ENCODE measurements at regions not wholly inside any gene's neighbourhood (a gene's known extent, or its start where the extent isn't known, plus 50 kb on each side); places are given as distances from the start of the nearest gene placed in this dataset.

DNA sequence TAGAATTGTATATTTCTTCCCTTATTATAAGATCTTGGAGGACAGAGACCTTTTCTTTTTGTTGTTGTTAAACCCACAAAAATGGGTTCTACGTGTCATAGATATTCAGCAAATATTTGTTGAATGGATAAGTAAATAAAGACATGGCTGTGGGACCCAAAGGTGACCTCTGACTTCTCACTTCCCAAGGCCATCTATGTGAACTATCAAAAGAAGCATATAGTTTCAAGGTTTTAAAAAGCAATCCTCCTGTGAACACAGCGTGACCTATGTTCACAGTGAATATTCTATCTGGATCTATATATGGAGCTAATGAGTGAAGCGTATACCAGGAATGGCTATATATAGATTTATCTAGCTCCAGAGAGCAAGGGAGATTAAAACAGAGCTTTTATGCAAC, 312.8 kb upstream of the C11orf87 start:
- Histone ChIP-seq H3K36me3 (no peaks in the 10 kb centered on the region), H3K27me3 (no peaks in the 10 kb centered on the region), H3K4me3 (no peak overlapping the region), H3K27ac (no peak overlapping the region), H3K4me1 (no peaks in the 10 kb centered on the region), H3K9me3 (no peaks in the 10 kb centered on the region)
- no peak for DNase-seq
- intact Hi-C loops (cut with DNase I; ENCODE audit: low total_unique reads): no loop called here
- in situ Hi-C loops (cut with MboI; ENCODE audit: low pct_ligation_motif_present in 1 of 4, low pct_unique_long_range_greater_than_20kb in 1 of 4, low sequenced_read_pairs in 3 of 4): no loop called here
- 50 to 53% methylated on average over 3 of the region's 3 CpGs for WGBS, 2 donors (ENCODE audit: low coverage in 1 of 2)
- TF ChIP-seq POLR2A (IDR thresholded peaks at IDR 0.05): no peak
- no peak for TF ChIP-seq EP300 (IDR thresholded peaks at IDR 0.05; ENCODE audit: low read depth)
- TF ChIP-seq, protein P1, sequence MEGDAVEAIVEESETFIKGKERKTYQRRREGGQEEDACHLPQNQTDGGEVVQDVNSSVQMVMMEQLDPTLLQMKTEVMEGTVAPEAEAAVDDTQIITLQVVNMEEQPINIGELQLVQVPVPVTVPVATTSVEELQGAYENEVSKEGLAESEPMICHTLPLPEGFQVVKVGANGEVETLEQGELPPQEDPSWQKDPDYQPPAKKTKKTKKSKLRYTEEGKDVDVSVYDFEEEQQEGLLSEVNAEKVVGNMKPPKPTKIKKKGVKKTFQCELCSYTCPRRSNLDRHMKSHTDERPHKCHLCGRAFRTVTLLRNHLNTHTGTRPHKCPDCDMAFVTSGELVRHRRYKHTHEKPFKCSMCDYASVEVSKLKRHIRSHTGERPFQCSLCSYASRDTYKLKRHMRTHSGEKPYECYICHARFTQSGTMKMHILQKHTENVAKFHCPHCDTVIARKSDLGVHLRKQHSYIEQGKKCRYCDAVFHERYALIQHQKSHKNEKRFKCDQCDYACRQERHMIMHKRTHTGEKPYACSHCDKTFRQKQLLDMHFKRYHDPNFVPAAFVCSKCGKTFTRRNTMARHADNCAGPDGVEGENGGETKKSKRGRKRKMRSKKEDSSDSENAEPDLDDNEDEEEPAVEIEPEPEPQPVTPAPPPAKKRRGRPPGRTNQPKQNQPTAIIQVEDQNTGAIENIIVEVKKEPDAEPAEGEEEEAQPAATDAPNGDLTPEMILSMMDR (IDR thresholded peaks at IDR 0.05): no peak
- TF ChIP-seq POLR2AphosphoS5 (IDR thresholded peaks at IDR 0.05): no peak

DNA sequence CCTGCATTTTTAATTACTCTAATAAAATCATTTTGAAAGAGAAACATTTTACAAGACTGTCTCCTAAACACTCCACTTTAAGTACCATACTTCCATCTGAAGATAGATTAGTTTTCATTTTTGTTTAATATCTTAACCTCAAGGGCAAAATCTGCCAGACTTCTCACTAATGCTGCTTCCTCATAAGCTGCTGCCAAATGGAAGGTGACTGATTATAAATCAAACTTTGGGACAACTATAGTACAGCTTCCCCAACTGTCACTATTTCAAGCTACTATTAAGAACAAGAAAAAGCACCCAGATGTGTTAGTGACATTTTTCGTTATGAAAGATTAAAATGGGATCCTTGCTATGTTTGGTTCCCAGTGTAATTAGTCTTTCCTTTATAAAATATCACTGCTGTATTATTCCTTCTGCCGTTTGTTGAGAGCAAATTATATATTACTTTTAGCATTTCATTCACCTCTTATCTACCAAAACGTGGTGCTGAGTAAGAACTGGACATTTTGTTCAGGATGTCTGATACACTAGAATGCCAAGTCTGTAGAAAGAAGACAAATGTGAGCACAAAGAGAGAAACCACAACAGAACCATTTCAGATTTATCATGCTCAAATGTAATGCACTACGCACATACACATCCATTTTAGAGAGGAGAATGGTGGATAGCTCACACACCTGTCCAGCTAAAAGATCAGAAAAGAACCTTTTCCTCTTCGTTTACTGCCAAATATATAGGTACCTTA, 312.2 kb upstream of the C11orf87 start:
- Histone ChIP-seq H3K27ac (no peak overlapping the region), H3K4me1 (no peaks in the 10 kb centered on the region), H3K4me3 (no peak overlapping the region), H3K27me3 (no peaks in the 10 kb centered on the region), H3K9me3 (no peaks in the 10 kb centered on the region), H3K36me3 (no peaks in the 10 kb centered on the region)
- intact Hi-C loops (cut with DNase I; ENCODE audit: low total_unique reads): no loop called here
- WGBS, 2 donors (ENCODE audit: low coverage in 1 of 2): 42 to 53% methylated on average over 5 of the region's 5 CpGs
- DNase-seq: no peak
- TF ChIP-seq POLR2A (IDR thresholded peaks at IDR 0.05) (no peak), POLR2AphosphoS5 (IDR thresholded peaks at IDR 0.05) (no peak), EP300 (IDR thresholded peaks at IDR 0.05; ENCODE audit: low read depth) (no peak)
- TF ChIP-seq, protein P1 (IDR thresholded peaks at IDR 0.05): no peak
- in situ Hi-C loops (cut with MboI; ENCODE audit: low pct_ligation_motif_present in 1 of 4, low pct_unique_long_range_greater_than_20kb in 1 of 4, low sequenced_read_pairs in 3 of 4): no loop called here

- Histone ChIP-seq H3K27ac (no peak overlapping the region), H3K27me3 (no peaks in the 10 kb centered on the region), H3K4me3 (no peak overlapping the region), H3K9me3 (no peaks in the 10 kb centered on the region), H3K36me3 (no peaks in the 10 kb centered on the region), H3K4me1 (no peaks in the 10 kb centered on the region)
- intact Hi-C loops (cut with DNase I; ENCODE audit: low total_unique reads): no loop called here
- 26 to 28% methylated on average over 2 of the region's 2 CpGs for WGBS, 2 donors (ENCODE audit: low coverage in 1 of 2)
- in situ Hi-C loops (cut with MboI; ENCODE audit: low pct_ligation_motif_present in 1 of 4, low pct_unique_long_range_greater_than_20kb in 1 of 4, low sequenced_read_pairs in 3 of 4): no loop called here
- TF ChIP-seq POLR2A (IDR thresholded peaks at IDR 0.05): no peak
- TF ChIP-seq, protein P1 (IDR thresholded peaks at IDR 0.05): no peak
- TF ChIP-seq POLR2AphosphoS5 (IDR thresholded peaks at IDR 0.05): no peak
- TF ChIP-seq EP300 (IDR thresholded peaks at IDR 0.05; ENCODE audit: low read depth): no peak
- no peak for DNase-seq
Measured at GRCh38 chr11:109112261-109112660, 309.7 kb upstream of the C11orf87 start.

DNA sequence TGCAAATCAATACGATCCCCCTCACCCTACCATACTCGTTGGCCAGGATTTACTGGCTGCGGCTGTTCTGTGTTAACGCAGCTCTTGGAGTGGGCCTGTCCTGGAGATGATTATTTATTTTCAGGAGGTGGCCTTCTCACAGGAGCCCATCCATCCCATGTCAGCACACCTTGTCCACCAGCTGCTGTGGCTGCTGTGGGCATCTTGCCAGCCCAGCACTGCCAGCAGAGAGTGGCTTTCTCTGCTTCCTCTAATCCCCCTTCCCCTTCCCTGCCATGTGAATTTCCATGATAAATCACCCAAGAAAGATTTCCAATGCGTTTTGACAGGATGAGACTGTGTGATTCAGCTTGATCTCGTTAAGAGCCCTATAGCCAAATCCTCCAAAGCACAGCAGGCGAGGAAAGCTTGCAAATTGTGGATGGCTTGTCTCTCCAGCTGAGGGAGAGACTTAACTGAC, 309.1 kb upstream of the C11orf87 start:
- no peaks in the 10 kb centered on the region for H3K36me3 ChIP-seq
- no peak overlapping the region for H3K4me3 ChIP-seq
- no peak overlapping the region for H3K27ac ChIP-seq
- TF ChIP-seq, protein P1 (IDR thresholded peaks at IDR 0.05): no peak
- TF ChIP-seq POLR2AphosphoS5 (IDR thresholded peaks at IDR 0.05) (no peak), EP300 (IDR thresholded peaks at IDR 0.05; ENCODE audit: low read depth) (no peak), POLR2A (IDR thresholded peaks at IDR 0.05) (no peak)
- H3K27me3 ChIP-seq: no peaks in the 10 kb centered on the region
- intact Hi-C loops (cut with DNase I; ENCODE audit: low total_unique reads) (no loop called here), in situ Hi-C loops (cut with MboI; ENCODE audit: low pct_ligation_motif_present in 1 of 4, low pct_unique_long_range_greater_than_20kb in 1 of 4, low sequenced_read_pairs in 3 of 4) (no loop called here)
- no peak for DNase-seq
- H3K4me1 ChIP-seq: no peaks in the 10 kb centered on the region
- WGBS, 2 donors (ENCODE audit: low coverage in 1 of 2): 25% methylated on average over 7 of the region's 7 CpGs; no CpG with 5 or more reads in 1 of the 2 donors
- no peaks in the 10 kb centered on the region for H3K9me3 ChIP-seq

Measured in transverse colon (tissue), 4 donors.